SJSA1 (cell line): ENCODE measurements at regions not wholly inside any gene's neighbourhood (a gene's known extent, or its start where the extent isn't known, plus 50 kb on each side); places are given as distances from the start of the nearest gene placed in this dataset.
A peak's percentile ranks its signal among the peaks of the same experiment; 100 is the strongest.

ENCODE experiments used
- DNase-seq, 2 experiments: peaks; one replicate each; pipeline ENCODE4 v3.0.0-alpha.2; 2015 to 2020; ENCODE audit warnings: low spot score in 2 of 2, low read depth in 1 of 2
- H3K27ac ChIP-seq: fragments of 250-450 bp; sonication (Bioruptor Pico); 2 replicates; pipeline ENCODE4 v1.5.1; 2020; ENCODE audit warnings: mild to moderate bottlenecking, moderate library complexity
- H3K27me3 ChIP-seq: fragments of 250-450 bp; sonication (Bioruptor Pico); replicated peaks from 2 replicates; pipeline ENCODE4 v1.5.1; 2020; ENCODE audit warnings: mild to moderate bottlenecking, moderate library complexity
- H3K36me3 ChIP-seq: fragments of 250-450 bp; sonication (Bioruptor Pico); 2 replicates; pipeline ENCODE4 v1.5.1; 2020; ENCODE audit warnings: mild to moderate bottlenecking
- H3K4me1 ChIP-seq: fragments of 250-450 bp; sonication (Bioruptor Pico); replicated peaks from 2 replicates; pipeline ENCODE4 v1.6.1; 2021; ENCODE audit warnings: mild to moderate bottlenecking
- H3K4me3 ChIP-seq: fragments of 250-450 bp; sonication (Bioruptor Pico); 2 replicates; pipeline ENCODE4 v1.5.1; 2020; ENCODE audit warnings: mild to moderate bottlenecking
- H3K9me3 ChIP-seq: fragments of 250-450 bp; sonication (Bioruptor Pico); replicated peaks from 2 replicates; pipeline ENCODE4 v1.5.1; 2020; ENCODE audit warnings: mild to moderate bottlenecking

- H3K9me3 ChIP-seq = no peaks in the 10 kb centered on the region
- no peak for DNase-seq
- no peaks in the 10 kb centered on the region for H3K36me3 ChIP-seq
- H3K27ac ChIP-seq = no peak overlapping the region
- H3K4me3 ChIP-seq = no peak overlapping the region
- H3K27me3 ChIP-seq = no peaks in the 10 kb centered on the region
- H3K4me1 ChIP-seq = peaks cover 43% of the 10 kb centered on the region
Measured at GRCh38 chr2:883803-884748, 66.6 kb upstream of the SNTG2 start.

GRCh38 chr2:883260-883802 is 67.3 kb upstream of the SNTG2 start:
- Histone ChIP-seq H3K36me3 (no peaks in the 10 kb centered on the region), H3K4me1 (peaks cover 35% of the 10 kb centered on the region), H3K4me3 (no peak overlapping the region), H3K27ac (no peak overlapping the region), H3K9me3 (no peaks in the 10 kb centered on the region), H3K27me3 (no peaks in the 10 kb centered on the region)
- peak in 1 of 2 experiments; percentile 38 for DNase-seq

- peak; percentile 64 to 65 for DNase-seq
- H3K9me3 ChIP-seq = no peaks in the 10 kb centered on the region
- peaks cover 16% of the 10 kb centered on the region for H3K4me1 ChIP-seq
- H3K27me3 ChIP-seq = no peaks in the 10 kb centered on the region
- peak overlapping the region; percentile 49 for H3K27ac ChIP-seq
- no peak overlapping the region for H3K4me3 ChIP-seq
- no peaks in the 10 kb centered on the region for H3K36me3 ChIP-seq
Measured at GRCh38 chr2:881204-881918, 69.3 kb upstream of the SNTG2 start.

- Histone ChIP-seq H3K9me3 (no peaks in the 10 kb centered on the region), H3K4me3 (no peak overlapping the region), H3K4me1 (peaks cover 16% of the 10 kb centered on the region), H3K27me3 (no peaks in the 10 kb centered on the region), H3K36me3 (no peaks in the 10 kb centered on the region), H3K27ac (peak overlapping the region; percentile 49; the same call in 1 of the 2 replicates)
- DNase-seq = peak in 1 of 2 experiments; percentile 42
Measured at GRCh38 chr2:880201-880970, 70.3 kb upstream of the SNTG2 start.

GRCh38 chr2:879540-879939 is 71.1 kb upstream of the SNTG2 start:
- H3K36me3 ChIP-seq = no peaks in the 10 kb centered on the region
- DNase-seq = peak in 1 of 2 experiments; percentile 20
- H3K9me3 ChIP-seq = no peaks in the 10 kb centered on the region

GRCh38 chr2:878245-878930 is 72.3 kb upstream of the SNTG2 start:
- no peak overlapping the region for H3K4me3 ChIP-seq
- H3K27ac ChIP-seq = no peak overlapping the region
- H3K4me1 ChIP-seq = peaks cover 21% of the 10 kb centered on the region
- H3K9me3 ChIP-seq = no peaks in the 10 kb centered on the region
- DNase-seq = peak in 1 of 2 experiments; percentile 20
- H3K27me3 ChIP-seq = no peaks in the 10 kb centered on the region
- H3K36me3 ChIP-seq = no peaks in the 10 kb centered on the region

More at GRCh38 chr2:879540-879939, 71.1 kb upstream of the SNTG2 start:
- Histone ChIP-seq H3K27ac (no peak overlapping the region), H3K4me1 (peaks cover 16% of the 10 kb centered on the region), H3K27me3 (no peaks in the 10 kb centered on the region), H3K4me3 (no peak overlapping the region)

- H3K4me3 ChIP-seq = no peak overlapping the region
- no peak overlapping the region for H3K27ac ChIP-seq
- H3K4me1 ChIP-seq = peaks cover 21% of the 10 kb centered on the region
- no peaks in the 10 kb centered on the region for H3K27me3 ChIP-seq
- DNase-seq = peak in 1 of 2 experiments; percentile 36
- no peaks in the 10 kb centered on the region for H3K9me3 ChIP-seq
- H3K36me3 ChIP-seq = no peaks in the 10 kb centered on the region
Measured at GRCh38 chr2:877747-878146, 72.9 kb upstream of the SNTG2 start.

- no peak overlapping the region for H3K4me3 ChIP-seq
- DNase-seq = no peak
Measured at GRCh38 chr2:875687-876615, 74.7 kb upstream of the SNTG2 start.

GRCh38 chr2:873651-874580 is 76.7 kb upstream of the SNTG2 start:
- no peaks in the 10 kb centered on the region for H3K36me3 ChIP-seq
- DNase-seq = no peak
- H3K27ac ChIP-seq = no peak overlapping the region
- H3K4me1 ChIP-seq = 0 out of 2 replicates have a peak, but pooled peaks cover 5% of the 10 kb centered on the region
- H3K27me3 ChIP-seq = no peaks in the 10 kb centered on the region
- no peaks in the 10 kb centered on the region for H3K9me3 ChIP-seq
- no peak overlapping the region for H3K4me3 ChIP-seq

More at GRCh38 chr2:875687-876615, 74.7 kb upstream of the SNTG2 start:
- no peaks in the 10 kb centered on the region for H3K36me3 ChIP-seq
- H3K27ac ChIP-seq = no peak overlapping the region
- H3K9me3 ChIP-seq = no peaks in the 10 kb centered on the region
- peaks cover 11% of the 10 kb centered on the region for H3K4me1 ChIP-seq
- no peaks in the 10 kb centered on the region for H3K27me3 ChIP-seq

- Histone ChIP-seq H3K27ac (no peak overlapping the region), H3K4me1 (0 out of 2 replicates have a peak, but pooled peaks cover 5% of the 10 kb centered on the region), H3K9me3 (no peaks in the 10 kb centered on the region), H3K4me3 (no peak overlapping the region), H3K36me3 (no peaks in the 10 kb centered on the region), H3K27me3 (no peaks in the 10 kb centered on the region)
- DNase-seq = no peak
Measured at GRCh38 chr2:873027-873426, 77.6 kb upstream of the SNTG2 start.

- no peaks in the 10 kb centered on the region for H3K27me3 ChIP-seq
- H3K4me1 ChIP-seq = peaks cover 6% of the 10 kb centered on the region; the same call in 1 of the 2 replicates
- no peak for DNase-seq
- no peaks in the 10 kb centered on the region for H3K9me3 ChIP-seq
- H3K36me3 ChIP-seq = no peaks in the 10 kb centered on the region
- H3K4me3 ChIP-seq = no peak overlapping the region
- no peak overlapping the region for H3K27ac ChIP-seq
Measured at GRCh38 chr2:871926-872680, 78.5 kb upstream of the SNTG2 start.
